Stomach (tissue), 8 donors: ENCODE measurements at regions not wholly inside any gene's neighbourhood (a gene's known extent, or its start where the extent isn't known, plus 50 kb on each side); places are given as distances from the start of the nearest gene placed in this dataset.
"Not testable (repeated sequence)": the region's sequence is repeated elsewhere in the genome, so short reads cannot be mapped to it uniquely, and the experiment has no call there.

Experiments
- DNase-seq, 2 donors: peaks; one replicate each; pipeline versions ENCODE4 v3.0.0 to v3.0.0-alpha.2; 2013 to 2019
- H3K27ac ChIP-seq, 5 donors: fragments of 200-600 bp in 4 of 5; sonication (generic) in 4 of 5; one replicate each; pipeline ENCODE4 v1.5.1; 2013 to 2019; ENCODE audit warnings: mild to moderate bottlenecking in 1 of 5, moderate library complexity in 1 of 5
- H3K27me3 ChIP-seq, 3 donors: fragments of 200-600 bp; sonication (generic); one replicate each; pipeline ENCODE4 v1.5.1; 2017 to 2019; ENCODE audit warnings: mixed run types in 1 of 3
- H3K36me3 ChIP-seq, 4 donors: fragments of 200-600 bp; sonication (generic); 1 replicate in 3 of 4; 2 replicates in 1 of 4; pipeline ENCODE4 v1.5.1; 2016 to 2019
- H3K4me1 ChIP-seq, 4 donors: fragments of 200-600 bp; sonication (generic); one replicate each; pipeline ENCODE4 v1.5.1; 2016 to 2019
- H3K4me3 ChIP-seq, 4 donors: fragments of 200-600 bp; sonication (generic) in 3 of 4; one replicate each; pipeline ENCODE4 v1.5.1; 2016 to 2019; ENCODE audit warnings: mild to moderate bottlenecking in 1 of 4
- H3K9me3 ChIP-seq, 4 donors: fragments of 200-600 bp; sonication (generic); one replicate each; pipeline ENCODE4 v1.5.1; 2016 to 2019
- CTCF ChIP-seq, 7 experiments: fragments of 450-650 bp in 4 of 7; fragments of 200-600 bp in 3 of 7; sonication (generic) in 3 of 7; IDR thresholded peaks; one replicate each; pipeline ENCODE4 v1.5.1; 2016 to 2019; ENCODE audit warnings: antibody characterized with exemption in 7 of 7, control low read depth in 2 of 7, mild to moderate bottlenecking in 1 of 7
- EP300 ChIP-seq: sonication (generic); formaldehyde crosslinking; IDR thresholded peaks from one replicate; pipeline ENCODE4 v1.6.1; 2017; ENCODE audit warnings: antibody characterized with exemption
- POLR2A ChIP-seq, 4 donors: fragments of 450-650 bp; IDR thresholded peaks; one replicate each; pipeline ENCODE4 v1.6.1; 2016; ENCODE audit warnings: antibody characterized with exemption in 4 of 4, control low read depth in 2 of 4, mild to moderate bottlenecking in 1 of 4, moderate library complexity in 1 of 4
- POLR2AphosphoS5 ChIP-seq, 3 donors: sonication (generic); formaldehyde crosslinking; IDR thresholded peaks; one replicate each; pipeline ENCODE4 v1.6.1; 2016; ENCODE audit warnings: antibody characterized with exemption in 3 of 3
- WGBS, 5 donors: extraction: QIAGEN DNeasy Blood & Tissue Kit in 3 of 5; methylation state at CpG; one replicate each; pipeline versions ENCODE4 v1.1.5 to v1.1.7; 2013 to 2018; 5-methylcytosine and 5-hydroxymethylcytosine counted together
- intact Hi-C: fragments of 100-400 bp; cut with DNase I; formaldehyde crosslinking; loops from one replicate; pipeline ENCODE4 v1.15.1; 2023; ENCODE audit warnings: low total_unique reads
- donor health status: healthy with polysubstance abuse.
- donor health status: Bipolar disorder and iron deficiency.
- donor health status: healthy.

GRCh38 chr6:55941702-55942101 lies 66.3 kb upstream of the BMP5 start:
- H3K9me3 ChIP-seq, result no peaks in the 10 kb centered on the region
- peak in 1 of 2 donors; percentile 8 for DNase-seq
- H3K4me1 ChIP-seq, result no peaks in the 10 kb centered on the region
- no peak overlapping the region for H3K4me3 ChIP-seq
- intact Hi-C loops, result no loop called here
- TF ChIP-seq EP300 (no peak), CTCF (IDR thresholded peaks at IDR 0.05) (no peak), POLR2A (IDR thresholded peaks at IDR 0.05) (no peak), POLR2AphosphoS5 (IDR thresholded peaks at IDR 0.05) (no peak)
- no peaks in the 10 kb centered on the region for H3K36me3 ChIP-seq
- no peak overlapping the region for H3K27ac ChIP-seq
- no peaks in the 10 kb centered on the region for H3K27me3 ChIP-seq
- WGBS, 5 donors, result 65 to 76% (median 70%) methylated on average over 2 of the region's 2 CpGs

GRCh38 chr6:55937951-55938690 lies 62.7 kb upstream of the BMP5 start:
- Histone ChIP-seq H3K4me1 (no peaks in the 10 kb centered on the region), H3K4me3 (no peak overlapping the region), H3K36me3 (no peaks in the 10 kb centered on the region), H3K27ac (no peak overlapping the region), H3K27me3 (no peaks in the 10 kb centered on the region), H3K9me3 (no peaks in the 10 kb centered on the region)
- intact Hi-C loops, result no loop called here
- peak in 1 of 2 donors; percentile 16 for DNase-seq
- TF ChIP-seq POLR2AphosphoS5 (IDR thresholded peaks at IDR 0.05) (no peak), POLR2A (IDR thresholded peaks at IDR 0.05) (no peak)
- 51 to 56% (median 53%) methylated on average over 4 of the region's 4 CpGs for WGBS, 5 donors

- Histone ChIP-seq H3K4me3 (no peak overlapping the region), H3K27ac (no peak overlapping the region), H3K4me1 (no peaks in the 10 kb centered on the region), H3K36me3 (no peaks in the 10 kb centered on the region), H3K27me3 (no peaks in the 10 kb centered on the region), H3K9me3 (no peaks in the 10 kb centered on the region)
- WGBS, 5 donors, result 79 to 89% (median 86%) methylated on average over 5 of the region's 5 CpGs
- DNase-seq, result peak in 1 of 2 donors; percentile 16
- intact Hi-C loops, result no loop called here
- TF ChIP-seq EP300, result no peak
- no peak for TF ChIP-seq CTCF (IDR thresholded peaks at IDR 0.05)
Observed at GRCh38 chr6:55937261-55937947, 62.0 kb upstream of the BMP5 start.

- Histone ChIP-seq H3K36me3 (no peaks in the 10 kb centered on the region), H3K27ac (no peak overlapping the region), H3K4me1 (no peaks in the 10 kb centered on the region), H3K27me3 (no peaks in the 10 kb centered on the region), H3K4me3 (no peak overlapping the region), H3K9me3 (no peaks in the 10 kb centered on the region)
- intact Hi-C loops, result no loop called here
- TF ChIP-seq POLR2A (IDR thresholded peaks at IDR 0.05), result no peak
- TF ChIP-seq CTCF (IDR thresholded peaks at IDR 0.05), result no peak
- no peak for TF ChIP-seq POLR2AphosphoS5 (IDR thresholded peaks at IDR 0.05)
- no peak for TF ChIP-seq EP300
- 51 to 66% (median 60%) methylated on average over 3 of the region's 3 CpGs for WGBS, 5 donors
- DNase-seq, result no peak
Observed at GRCh38 chr6:55931101-55931500, 55.7 kb upstream of the BMP5 start.

GRCh38 chr6:55927713-55928112 lies 52.3 kb upstream of the BMP5 start:
- H3K27ac ChIP-seq, H3K4me3 ChIP-seq, H3K27me3 ChIP-seq, DNase-seq, H3K4me1 ChIP-seq, intact Hi-C loops, H3K9me3 ChIP-seq, H3K36me3 ChIP-seq: not testable (repeated sequence)
- 72 to 78% (median 75%) methylated on average over 2 of the region's 2 CpGs for WGBS, 5 donors
